ENCODE measurements at regions not wholly inside any gene's neighbourhood (a gene's known extent, or its start where the extent isn't known, plus 50 kb on each side); places are given as distances from the start of the nearest gene placed in this dataset.

GRCh38 chr15:87731630-87732029 is 524.9 kb downstream of the NTRK3 start:
- no peaks in the 10 kb centered on the region for H3K36me3 ChIP-seq
- no peak overlapping the region for H3K27ac ChIP-seq
- intact Hi-C loops (cut with DNase I; ENCODE audit: low total_unique reads) = no loop called here
- TF ChIP-seq, protein P1, sequence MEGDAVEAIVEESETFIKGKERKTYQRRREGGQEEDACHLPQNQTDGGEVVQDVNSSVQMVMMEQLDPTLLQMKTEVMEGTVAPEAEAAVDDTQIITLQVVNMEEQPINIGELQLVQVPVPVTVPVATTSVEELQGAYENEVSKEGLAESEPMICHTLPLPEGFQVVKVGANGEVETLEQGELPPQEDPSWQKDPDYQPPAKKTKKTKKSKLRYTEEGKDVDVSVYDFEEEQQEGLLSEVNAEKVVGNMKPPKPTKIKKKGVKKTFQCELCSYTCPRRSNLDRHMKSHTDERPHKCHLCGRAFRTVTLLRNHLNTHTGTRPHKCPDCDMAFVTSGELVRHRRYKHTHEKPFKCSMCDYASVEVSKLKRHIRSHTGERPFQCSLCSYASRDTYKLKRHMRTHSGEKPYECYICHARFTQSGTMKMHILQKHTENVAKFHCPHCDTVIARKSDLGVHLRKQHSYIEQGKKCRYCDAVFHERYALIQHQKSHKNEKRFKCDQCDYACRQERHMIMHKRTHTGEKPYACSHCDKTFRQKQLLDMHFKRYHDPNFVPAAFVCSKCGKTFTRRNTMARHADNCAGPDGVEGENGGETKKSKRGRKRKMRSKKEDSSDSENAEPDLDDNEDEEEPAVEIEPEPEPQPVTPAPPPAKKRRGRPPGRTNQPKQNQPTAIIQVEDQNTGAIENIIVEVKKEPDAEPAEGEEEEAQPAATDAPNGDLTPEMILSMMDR (IDR thresholded peaks at IDR 0.05 in 8 of 11, conservative IDR thresholded peaks at IDR 0.05 in 3 of 11) = no peak
- TF ChIP-seq POLR2AphosphoS5 (IDR thresholded peaks at IDR 0.05) = no peak
- no peak for TF ChIP-seq POLR2A (IDR thresholded peaks at IDR 0.05)
- DNase-seq = no peak
- WGBS, 5 donors = 61 to 86% (median 78%) methylated on average over 3 of the region's 3 CpGs
- no peaks in the 10 kb centered on the region for H3K27me3 ChIP-seq (replicated peaks in 1 of 7)
- peaks cover 0 to 6% (median 0%) of the 10 kb centered on the region in 6 donors for H3K4me1 ChIP-seq
- H3K9me3 ChIP-seq = no peaks in the 10 kb centered on the region
- no peak overlapping the region for H3K4me3 ChIP-seq

- TF ChIP-seq, protein P1 (IDR thresholded peaks at IDR 0.05 in 8 of 11, conservative IDR thresholded peaks at IDR 0.05 in 3 of 11) = no peak
- TF ChIP-seq POLR2AphosphoS5 (IDR thresholded peaks at IDR 0.05) (no peak), POLR2A (IDR thresholded peaks at IDR 0.05) (no peak)
- no peak for DNase-seq
- H3K4me3 ChIP-seq = no peak overlapping the region
- no peaks in the 10 kb centered on the region for H3K36me3 ChIP-seq
- H3K27ac ChIP-seq = no peak overlapping the region
- intact Hi-C loops (cut with DNase I; ENCODE audit: low total_unique reads) = no loop called here
- H3K9me3 ChIP-seq = no peaks in the 10 kb centered on the region
- peaks cover 0 to 6% (median 0%) of the 10 kb centered on the region in 6 donors for H3K4me1 ChIP-seq
- no peaks in the 10 kb centered on the region for H3K27me3 ChIP-seq (replicated peaks in 1 of 7)
- WGBS, 5 donors = 95 to 98% (median 96%) methylated on average over 2 of the region's 2 CpGs
These were observed 525.8 kb downstream of the NTRK3 start for GRCh38 chr15:87730706-87731105.

- intact Hi-C loops (cut with DNase I; ENCODE audit: low total_unique reads) = no loop called here
- DNase-seq = no peak
- peaks cover 0 to 6% (median 0%) of the 10 kb centered on the region in 6 donors for H3K4me1 ChIP-seq
- H3K36me3 ChIP-seq = no peaks in the 10 kb centered on the region
- H3K27ac ChIP-seq = no peak overlapping the region
- H3K4me3 ChIP-seq = no peak overlapping the region
- 53 to 75% (median 64%) methylated on average over 2 of the region's 2 CpGs for WGBS, 5 donors
- no peak for TF ChIP-seq POLR2A (IDR thresholded peaks at IDR 0.05)
- no peak for TF ChIP-seq POLR2AphosphoS5 (IDR thresholded peaks at IDR 0.05)
- TF ChIP-seq, protein P1 (IDR thresholded peaks at IDR 0.05 in 8 of 11, conservative IDR thresholded peaks at IDR 0.05 in 3 of 11) = no peak
- no peaks in the 10 kb centered on the region for H3K27me3 ChIP-seq (replicated peaks in 1 of 7)
- H3K9me3 ChIP-seq = no peaks in the 10 kb centered on the region
These were observed 527.5 kb downstream of the NTRK3 start for GRCh38 chr15:87728998-87729397.

- intact Hi-C loops (cut with DNase I; ENCODE audit: low total_unique reads) = no loop called here
- Histone ChIP-seq H3K27me3 (replicated peaks in 1 of 7) (no peaks in the 10 kb centered on the region), H3K4me1 (peaks cover 0 to 4% (median 0%) of the 10 kb centered on the region in 6 donors), H3K9me3 (no peaks in the 10 kb centered on the region), H3K4me3 (no peak overlapping the region), H3K36me3 (no peaks in the 10 kb centered on the region), H3K27ac (no peak overlapping the region)
- no peak for TF ChIP-seq POLR2AphosphoS5 (IDR thresholded peaks at IDR 0.05)
- TF ChIP-seq, protein P1 (IDR thresholded peaks at IDR 0.05 in 8 of 11, conservative IDR thresholded peaks at IDR 0.05 in 3 of 11) = no peak
- no peak for TF ChIP-seq POLR2A (IDR thresholded peaks at IDR 0.05)
- no peak for DNase-seq
- 59 to 88% (median 76%) methylated on average over 2 of the region's 2 CpGs for WGBS, 5 donors
These were observed 529.5 kb downstream of the NTRK3 start for GRCh38 chr15:87727073-87727472.
